ENCODE measurements at regions not wholly inside any gene's neighbourhood (a gene's known extent, or its start where the extent isn't known, plus 50 kb on each side); places are given as distances from the start of the nearest gene placed in this dataset.

- Histone ChIP-seq H3K4me3 (ENCODE audit: low read depth, low read length) (no peak overlapping the region), H3K36me3 (ENCODE audit: control insufficient read depth, insufficient read depth, low read length) (no peaks in the 10 kb centered on the region), H3K27me3 (ENCODE audit: control insufficient read depth, insufficient read depth, low read length) (no peaks in the 10 kb centered on the region)
- no peak for TF ChIP-seq CTCF (IDR thresholded peaks at IDR 0.05; ENCODE audit: insufficient read depth, low read length, poor library complexity, severe bottlenecking)
- DNase-seq (ENCODE audit: low read depth), result no peak
These were observed 525.6 kb upstream of the CAMK1G start for GRCh38 chr1:209057901-209058300.

- no peak for TF ChIP-seq CTCF (IDR thresholded peaks at IDR 0.05; ENCODE audit: insufficient read depth, low read length, poor library complexity, severe bottlenecking)
- Histone ChIP-seq H3K4me3 (ENCODE audit: low read depth, low read length) (no peak overlapping the region), H3K27me3 (ENCODE audit: control insufficient read depth, insufficient read depth, low read length) (no peaks in the 10 kb centered on the region), H3K36me3 (ENCODE audit: control insufficient read depth, insufficient read depth, low read length) (no peaks in the 10 kb centered on the region)
- no peak for DNase-seq (ENCODE audit: low read depth)
These were observed 524.1 kb upstream of the CAMK1G start for GRCh38 chr1:209059376-209059775.

- H3K27me3 ChIP-seq (ENCODE audit: control insufficient read depth, insufficient read depth, low read length), result no peaks in the 10 kb centered on the region
- H3K4me3 ChIP-seq (ENCODE audit: low read depth, low read length), result no peak overlapping the region
- no peaks in the 10 kb centered on the region for H3K36me3 ChIP-seq (ENCODE audit: control insufficient read depth, insufficient read depth, low read length)
- DNase-seq (ENCODE audit: low read depth), result no peak
- TF ChIP-seq CTCF (IDR thresholded peaks at IDR 0.05; ENCODE audit: insufficient read depth, low read length, poor library complexity, severe bottlenecking), result no peak
These were observed 523.5 kb upstream of the CAMK1G start for GRCh38 chr1:209059981-209060380.

GRCh38 chr1:209062081-209062620, 521.4 kb upstream of the CAMK1G start:
- DNase-seq (ENCODE audit: low read depth), result no peak
- TF ChIP-seq CTCF (IDR thresholded peaks at IDR 0.05; ENCODE audit: insufficient read depth, low read length, poor library complexity, severe bottlenecking), result no peak
- no peaks in the 10 kb centered on the region for H3K36me3 ChIP-seq (ENCODE audit: control insufficient read depth, insufficient read depth, low read length)
- H3K27me3 ChIP-seq (ENCODE audit: control insufficient read depth, insufficient read depth, low read length), result no peaks in the 10 kb centered on the region
- no peak overlapping the region for H3K4me3 ChIP-seq (ENCODE audit: low read depth, low read length)

GRCh38 chr1:209062863-209063262, 520.7 kb upstream of the CAMK1G start:
- no peak for TF ChIP-seq CTCF (IDR thresholded peaks at IDR 0.05; ENCODE audit: insufficient read depth, low read length, poor library complexity, severe bottlenecking)
- no peak for DNase-seq (ENCODE audit: low read depth)
- Histone ChIP-seq H3K4me3 (ENCODE audit: low read depth, low read length) (no peak overlapping the region), H3K36me3 (ENCODE audit: control insufficient read depth, insufficient read depth, low read length) (no peaks in the 10 kb centered on the region), H3K27me3 (ENCODE audit: control insufficient read depth, insufficient read depth, low read length) (no peaks in the 10 kb centered on the region)
